Tibial nerve (tissue), 4 donors: ENCODE measurements at regions not wholly inside any gene's neighbourhood (a gene's known extent, or its start where the extent isn't known, plus 50 kb on each side); places are given as distances from the start of the nearest gene placed in this dataset.
"Not testable (repeated sequence)": the region's sequence is repeated elsewhere in the genome, so short reads cannot be mapped to it uniquely, and the experiment has no call there.

ENCODE experiments used
- DNase-seq, 2 donors: peaks; one replicate each; pipeline ENCODE4 v3.0.0-alpha.2; 2019; ENCODE audit warnings: low spot score in 2 of 2
- H3K27ac ChIP-seq, 4 donors: fragments of 200-600 bp; sonication (generic) in 3 of 4; one replicate each; pipeline ENCODE4 v1.5.1; 2017 to 2019; ENCODE audit warnings: mild to moderate bottlenecking in 1 of 4
- H3K27me3 ChIP-seq, 2 donors: fragments of 200-600 bp; sonication (generic) in 1 of 2; one replicate each; pipeline versions ENCODE4 v1.5.1 to v1.6.0; 2017 to 2019
- H3K36me3 ChIP-seq, 3 donors: fragments of 200-600 bp; sonication (generic); one replicate each; pipeline ENCODE4 v1.5.1; 2018 to 2019
- H3K4me1 ChIP-seq, 4 donors: fragments of 200-600 bp; sonication (generic) in 3 of 4; one replicate each; pipeline ENCODE4 v1.5.1; 2017 to 2019
- H3K4me3 ChIP-seq, 4 donors: fragments of 200-600 bp; sonication (generic) in 3 of 4; one replicate each; pipeline ENCODE4 v1.5.1; 2017 to 2019; ENCODE audit warnings: mild to moderate bottlenecking in 1 of 4, moderate library complexity in 1 of 4
- H3K9me3 ChIP-seq, 4 donors: fragments of 200-600 bp; sonication (generic) in 3 of 4; one replicate each; pipeline ENCODE4 v1.5.1; 2017 to 2019
- CTCF ChIP-seq, 5 experiments: fragments of 200-600 bp in 3 of 5; fragments of 450-650 bp in 2 of 5; sonication (generic) in 3 of 5; IDR thresholded peaks; one replicate each; pipeline ENCODE4 v1.5.1; 2016 to 2019; ENCODE audit warnings: antibody characterized with exemption in 5 of 5, mild to moderate bottlenecking in 3 of 5, moderate library complexity in 2 of 5
- EP300 ChIP-seq, 2 donors: sonication (generic); formaldehyde crosslinking; IDR thresholded peaks; one replicate each; pipeline ENCODE4 v1.6.1; 2017; ENCODE audit warnings: antibody characterized with exemption in 2 of 2, mild to moderate bottlenecking in 1 of 2
- POLR2A ChIP-seq, 2 donors: fragments of 450-650 bp; IDR thresholded peaks; one replicate each; pipeline ENCODE4 v1.6.1; 2017; ENCODE audit warnings: antibody characterized with exemption in 2 of 2, mild to moderate bottlenecking in 2 of 2, moderate library complexity in 2 of 2
- WGBS, 2 donors: methylation state at CpG; one replicate each; pipeline ENCODE4 v1.1.5; 2018; 5-methylcytosine and 5-hydroxymethylcytosine counted together

- no peak overlapping the region for H3K27ac ChIP-seq
- no peak for TF ChIP-seq EP300 (IDR thresholded peaks at IDR 0.05)
- H3K9me3 ChIP-seq = no peaks in the 10 kb centered on the region
- no peak overlapping the region for H3K4me3 ChIP-seq
- H3K36me3 ChIP-seq = no peaks in the 10 kb centered on the region
- WGBS, 2 donors = 86 to 87% methylated on average over 2 of the region's 2 CpGs
- no peaks in the 10 kb centered on the region for H3K27me3 ChIP-seq
- no peak for DNase-seq
- peaks cover 0 to 16% (median 0%) of the 10 kb centered on the region in 4 donors for H3K4me1 ChIP-seq
Observed at GRCh38 chr18:43776997-43777396, 499.7 kb upstream of the SYT4 start.

- Histone ChIP-seq H3K4me1 (peaks cover 0 to 16% (median 0%) of the 10 kb centered on the region in 4 donors), H3K4me3 (no peak overlapping the region), H3K27ac (no peak overlapping the region), H3K9me3 (no peaks in the 10 kb centered on the region), H3K36me3 (no peaks in the 10 kb centered on the region), H3K27me3 (no peaks in the 10 kb centered on the region)
- no peak for DNase-seq
- TF ChIP-seq EP300 (IDR thresholded peaks at IDR 0.05) (no peak), CTCF (IDR thresholded peaks at IDR 0.05) (no peak), POLR2A (IDR thresholded peaks at IDR 0.05) (no peak)
- 31 to 35% methylated on average over 2 of the region's 2 CpGs for WGBS, 2 donors
Observed at GRCh38 chr18:43777636-43778304, 500.5 kb upstream of the SYT4 start.

- Histone ChIP-seq H3K27me3 (no peaks in the 10 kb centered on the region), H3K4me3 (no peak overlapping the region), H3K4me1 (peaks cover 0 to 12% (median 0%) of the 10 kb centered on the region in 4 donors), H3K27ac (no peak overlapping the region), H3K9me3 (no peaks in the 10 kb centered on the region), H3K36me3 (no peaks in the 10 kb centered on the region)
- 54 to 63% methylated on average over 2 of the region's 2 CpGs for WGBS, 2 donors
- TF ChIP-seq POLR2A (IDR thresholded peaks at IDR 0.05) = no peak
- no peak for TF ChIP-seq EP300 (IDR thresholded peaks at IDR 0.05)
- TF ChIP-seq CTCF (IDR thresholded peaks at IDR 0.05) = no peak
- DNase-seq = no peak
Observed at GRCh38 chr18:43780782-43781340, 503.6 kb upstream of the SYT4 start.

GRCh38 chr18:43785158-43785557 is 507.9 kb upstream of the SYT4 start:
- no peaks in the 10 kb centered on the region for H3K36me3 ChIP-seq
- H3K4me3 ChIP-seq = no peak overlapping the region
- H3K4me1 ChIP-seq = peaks cover 0 to 5% (median 0%) of the 10 kb centered on the region in 4 donors
- DNase-seq = no peak
- no peak overlapping the region for H3K27ac ChIP-seq
- no peaks in the 10 kb centered on the region for H3K9me3 ChIP-seq
- TF ChIP-seq CTCF (IDR thresholded peaks at IDR 0.05) (no peak), EP300 (IDR thresholded peaks at IDR 0.05) (no peak), POLR2A (IDR thresholded peaks at IDR 0.05) (no peak)
- whole genome bisulfite sequencing, 2 donors = 82 to 91% methylated on average over 1 of the region's 1 CpG
- no peaks in the 10 kb centered on the region for H3K27me3 ChIP-seq

- H3K4me3 ChIP-seq = no peak overlapping the region
- 86 to 94% methylated on average over 4 of the region's 4 CpGs for WGBS, 2 donors
- no peak for DNase-seq
- TF ChIP-seq CTCF (IDR thresholded peaks at IDR 0.05) = no peak
- no peak overlapping the region for H3K27ac ChIP-seq
- peaks cover 0 to 2% (median 0%) of the 10 kb centered on the region in 4 donors for H3K4me1 ChIP-seq
- no peaks in the 10 kb centered on the region for H3K36me3 ChIP-seq
- H3K9me3 ChIP-seq = no peaks in the 10 kb centered on the region
- no peaks in the 10 kb centered on the region for H3K27me3 ChIP-seq
Observed at GRCh38 chr18:43786893-43787292, 509.6 kb upstream of the SYT4 start.

GRCh38 chr18:43787721-43788120 is 510.4 kb upstream of the SYT4 start:
- not testable (repeated sequence) for DNase-seq, H3K27me3 ChIP-seq, H3K9me3 ChIP-seq, H3K36me3 ChIP-seq, H3K4me3 ChIP-seq, H3K4me1 ChIP-seq, H3K27ac ChIP-seq
